HG02642 (cell line): ENCODE measurements at regions not wholly inside any gene's neighbourhood (a gene's known extent, or its start where the extent isn't known, plus 50 kb on each side); places are given as distances from the start of the nearest gene placed in this dataset.
"Not testable (repeated sequence)": the region's sequence is repeated elsewhere in the genome, so short reads cannot be mapped to it uniquely, and the experiment has no call there.

Experiments
- ATAC-seq: cut with Tn5 transposase; IDR thresholded peaks from one replicate; pipeline ENCODE4 v1.9.1; 2021; ENCODE audit warnings: mild to moderate bottlenecking; ENCODE audit not compliant: unreplicated experiment, poor library complexity

DNA sequence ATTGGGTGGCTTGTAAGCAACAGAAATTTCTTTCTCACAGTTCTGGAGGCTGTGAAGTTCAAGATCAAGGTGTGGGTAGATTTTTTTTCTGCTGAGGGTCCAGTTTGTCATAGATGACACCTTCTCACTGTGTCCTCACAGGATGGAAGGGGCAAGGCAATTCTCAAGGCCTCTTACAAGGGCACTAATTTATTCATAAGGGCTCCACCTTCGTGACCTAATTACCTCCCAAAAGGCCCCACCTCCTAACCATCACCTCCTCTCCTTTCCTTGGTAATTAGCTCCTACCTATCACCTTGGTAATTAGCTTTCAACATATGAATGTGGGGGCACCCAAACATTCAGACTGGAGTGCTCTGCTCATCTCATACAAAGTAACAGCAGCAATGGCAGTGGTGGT, 92.3 kb upstream of the CD44 start:
- ATAC-seq = no peak

DNA sequence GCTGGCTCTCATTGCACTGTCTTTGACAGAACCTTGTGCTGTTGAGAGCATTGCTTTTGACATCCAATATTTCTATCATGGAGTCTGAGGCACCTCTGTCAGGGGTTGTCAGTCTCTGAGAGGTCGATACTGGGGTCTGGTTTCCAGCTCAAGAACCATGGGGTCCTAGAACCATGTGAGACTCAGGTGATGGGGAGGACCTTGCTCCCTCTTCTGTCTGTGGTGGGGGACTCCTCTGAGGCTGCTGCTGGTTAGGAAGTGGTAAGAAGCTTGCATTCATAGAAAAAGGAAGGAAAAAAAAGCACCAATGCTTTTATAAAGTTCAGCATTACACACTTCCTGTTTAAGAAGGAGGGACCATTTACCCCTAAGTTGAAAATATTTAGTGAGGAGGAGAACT, 91.8 kb upstream of the CD44 start:
- no peak for ATAC-seq

DNA sequence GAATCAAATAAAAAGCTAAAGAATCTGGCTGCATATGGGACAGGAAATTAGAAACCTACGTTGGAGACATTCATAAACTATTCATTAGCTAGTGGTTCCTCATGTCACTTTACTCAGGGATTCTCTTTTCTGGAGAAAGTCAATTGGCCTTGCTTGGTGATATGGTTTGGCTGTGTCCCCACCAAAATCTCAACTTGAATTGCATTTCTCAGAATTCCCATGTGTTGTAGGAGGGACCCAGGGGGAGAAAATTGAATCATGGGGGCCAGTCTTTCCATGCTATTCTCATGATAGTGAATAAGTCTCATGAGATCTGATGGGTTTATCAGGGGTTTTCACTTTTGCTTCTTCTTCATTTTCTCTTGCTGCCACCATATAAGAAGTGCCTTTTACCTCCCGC, 91.2 kb upstream of the CD44 start:
- ATAC-seq = no peak

DNA sequence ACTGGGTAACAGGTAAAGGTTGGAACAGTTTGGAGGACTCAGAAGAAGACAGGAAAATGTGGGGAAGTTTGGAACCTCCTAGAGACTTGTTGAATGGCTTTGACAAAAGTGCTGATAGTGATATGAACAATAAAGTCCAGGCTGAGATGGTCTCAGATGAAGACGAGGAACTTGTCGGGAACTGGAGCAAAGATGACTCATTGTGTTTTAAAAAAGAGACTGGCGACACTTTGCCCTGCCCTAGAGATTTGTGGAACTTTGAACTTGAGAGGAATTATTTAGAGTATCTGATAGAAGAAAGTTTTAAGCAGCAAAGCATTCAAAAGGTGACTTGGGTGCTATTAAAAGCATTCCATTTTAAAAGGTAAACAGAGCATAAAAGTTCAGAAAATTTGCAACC, 90.6 kb upstream of the CD44 start:
- not testable (repeated sequence) for ATAC-seq

DNA sequence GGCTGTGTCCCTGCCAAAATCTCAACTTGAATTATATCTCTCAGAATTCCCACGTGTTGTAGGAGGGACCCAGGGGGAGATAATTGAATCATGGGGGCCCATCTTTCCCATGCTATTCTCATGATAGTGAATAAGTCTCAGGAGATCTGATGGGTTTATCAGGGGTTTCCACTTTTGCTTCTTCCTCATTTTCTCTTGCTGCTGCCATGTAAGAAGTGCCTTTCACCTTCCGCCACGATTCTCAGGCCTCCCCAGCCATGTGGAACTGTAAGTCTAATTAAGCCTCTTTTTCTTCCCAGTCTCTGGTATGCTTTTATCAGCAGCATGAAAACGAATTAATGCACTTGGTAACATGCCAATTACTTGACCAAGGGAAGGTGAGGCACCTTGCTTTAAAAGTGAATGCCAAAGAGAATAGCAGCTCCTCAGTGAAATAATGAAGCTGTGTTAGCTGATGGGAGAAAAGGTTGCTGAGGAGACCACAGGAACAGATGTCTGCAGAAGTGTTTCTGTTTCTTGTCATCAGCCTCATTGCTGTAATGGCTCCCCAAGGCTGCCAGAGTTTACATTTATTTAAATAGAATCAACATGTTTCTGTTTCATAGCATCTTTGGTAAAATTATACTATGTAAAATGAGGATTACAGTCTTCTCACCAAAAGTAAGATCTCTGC, 89.0 kb upstream of the CD44 start:
- ATAC-seq = peak; percentile 63

DNA sequence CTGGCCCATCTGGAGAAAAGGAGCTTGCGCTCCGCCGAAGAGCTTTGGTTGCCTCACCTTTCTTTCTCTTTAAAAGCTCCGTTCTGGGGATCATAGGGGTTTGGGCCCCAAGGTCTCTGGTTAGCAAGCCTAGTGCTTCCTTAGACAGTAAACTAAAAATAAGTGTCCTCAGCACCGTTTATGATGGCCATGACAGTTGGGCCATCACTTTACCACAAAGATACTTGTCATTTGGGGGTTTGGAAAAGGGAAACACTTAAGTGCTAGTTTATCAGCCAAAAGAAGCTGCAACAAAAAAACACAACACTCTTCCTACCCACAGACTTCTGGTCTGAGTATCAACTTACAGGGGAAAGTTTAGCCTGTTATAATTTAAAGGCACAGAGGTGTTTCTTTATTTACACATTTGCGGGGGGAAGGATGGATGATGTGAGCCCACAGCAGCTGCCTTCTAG, 88.4 kb upstream of the CD44 start:
- ATAC-seq = peak; percentile 32

DNA sequence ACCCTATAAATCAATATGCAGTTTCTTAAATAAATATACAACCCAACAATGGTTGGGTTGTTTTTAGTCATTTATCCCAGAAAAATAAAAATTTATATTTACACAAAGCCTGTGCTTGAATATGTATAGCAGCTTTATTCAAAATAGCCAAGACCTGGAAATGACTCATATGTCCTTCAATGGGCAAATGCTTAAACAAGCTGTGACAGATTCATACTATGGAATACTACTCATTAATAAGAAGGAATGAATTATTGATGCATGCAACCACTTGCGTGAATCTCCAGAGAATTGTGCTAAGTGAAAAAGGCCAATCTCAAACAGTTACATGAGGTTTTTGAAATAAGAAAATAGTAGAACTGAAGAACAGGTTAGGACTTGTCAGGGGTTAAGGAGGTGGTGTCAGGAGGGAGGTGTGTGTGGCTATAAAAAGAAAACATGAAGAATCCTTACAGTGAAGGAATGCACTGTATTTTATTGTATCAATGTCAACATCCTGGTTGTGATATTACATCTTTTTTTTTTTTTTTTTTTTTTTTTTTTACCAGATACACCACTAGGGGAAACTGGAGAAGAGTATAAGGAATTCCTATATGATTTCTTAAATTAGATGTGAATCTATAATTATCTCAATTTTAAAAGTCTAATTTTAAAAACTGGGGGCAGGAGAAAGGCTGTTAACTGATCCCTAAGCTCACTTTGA, 82.4 kb upstream of the CD44 start:
- ATAC-seq = no peak

DNA sequence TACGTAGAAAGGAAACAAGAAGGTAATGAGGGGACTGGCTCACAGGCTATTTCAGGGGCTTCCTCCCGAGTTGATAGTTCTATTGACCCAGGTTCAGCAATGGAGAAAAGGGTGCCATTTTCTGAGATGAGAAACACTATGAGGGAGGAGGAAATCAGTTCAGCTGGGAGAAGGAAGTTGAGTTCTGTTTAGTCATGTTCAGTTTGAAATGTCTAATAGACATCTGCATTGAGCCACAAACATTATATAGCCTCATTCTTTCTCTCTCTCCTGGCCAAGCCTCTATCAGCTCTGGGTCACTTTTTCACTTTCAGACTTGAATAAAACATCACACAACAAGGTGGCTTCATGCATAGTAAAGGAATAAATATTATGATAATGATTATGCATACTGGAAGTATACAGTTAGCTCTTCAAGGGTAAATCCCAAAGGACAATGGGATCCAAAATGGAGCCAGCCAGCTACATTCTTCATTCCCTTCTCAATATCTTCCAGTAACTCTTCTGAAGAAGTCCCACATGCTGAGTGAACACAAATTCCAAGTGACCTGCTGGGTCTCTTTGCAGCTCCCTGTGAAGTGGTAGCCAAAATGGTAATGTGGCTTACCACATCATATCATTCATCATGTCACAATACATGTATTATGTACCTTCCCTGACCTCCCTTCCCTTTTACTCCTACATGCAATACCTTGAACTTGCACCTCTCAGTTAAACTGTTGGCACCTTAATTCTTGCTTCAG, 80.9 kb upstream of the CD44 start:
- ATAC-seq = no peak

DNA sequence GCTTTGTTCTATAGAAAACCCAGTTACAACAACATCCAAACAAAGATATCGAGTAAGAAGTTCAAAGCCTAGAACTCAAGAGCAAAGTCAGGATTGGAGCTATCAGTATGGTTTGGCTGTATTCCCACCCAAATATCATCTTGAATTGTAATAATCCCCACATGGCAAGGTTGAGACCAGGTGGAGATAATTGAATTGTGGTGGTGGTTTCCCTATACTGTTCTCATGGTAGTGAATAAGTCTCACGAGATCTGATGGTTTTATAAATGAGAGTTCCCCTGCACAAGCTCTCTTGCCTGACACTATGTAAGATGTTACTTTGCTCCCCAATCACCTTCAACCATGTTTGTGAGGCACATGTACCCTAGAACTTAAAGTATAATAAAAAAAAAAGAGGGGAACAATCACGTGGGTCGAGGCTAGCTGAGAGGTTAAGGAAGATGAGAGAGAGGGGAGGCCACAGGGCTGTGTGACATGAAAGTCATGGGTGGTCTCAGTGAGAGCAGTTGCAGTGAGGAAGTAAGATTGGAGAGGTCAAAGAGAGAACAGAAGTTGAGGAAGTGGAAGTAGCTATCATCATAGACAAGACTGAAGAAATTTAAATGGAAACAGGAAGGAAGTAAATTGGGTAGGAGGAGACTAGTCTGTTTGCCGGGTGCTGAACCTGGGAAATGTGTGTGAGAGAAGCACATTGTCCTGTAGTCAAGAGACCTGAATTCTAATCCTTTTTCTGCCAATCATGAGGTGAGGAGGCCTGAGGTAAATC, 80.1 kb upstream of the CD44 start:
- no peak for ATAC-seq

DNA sequence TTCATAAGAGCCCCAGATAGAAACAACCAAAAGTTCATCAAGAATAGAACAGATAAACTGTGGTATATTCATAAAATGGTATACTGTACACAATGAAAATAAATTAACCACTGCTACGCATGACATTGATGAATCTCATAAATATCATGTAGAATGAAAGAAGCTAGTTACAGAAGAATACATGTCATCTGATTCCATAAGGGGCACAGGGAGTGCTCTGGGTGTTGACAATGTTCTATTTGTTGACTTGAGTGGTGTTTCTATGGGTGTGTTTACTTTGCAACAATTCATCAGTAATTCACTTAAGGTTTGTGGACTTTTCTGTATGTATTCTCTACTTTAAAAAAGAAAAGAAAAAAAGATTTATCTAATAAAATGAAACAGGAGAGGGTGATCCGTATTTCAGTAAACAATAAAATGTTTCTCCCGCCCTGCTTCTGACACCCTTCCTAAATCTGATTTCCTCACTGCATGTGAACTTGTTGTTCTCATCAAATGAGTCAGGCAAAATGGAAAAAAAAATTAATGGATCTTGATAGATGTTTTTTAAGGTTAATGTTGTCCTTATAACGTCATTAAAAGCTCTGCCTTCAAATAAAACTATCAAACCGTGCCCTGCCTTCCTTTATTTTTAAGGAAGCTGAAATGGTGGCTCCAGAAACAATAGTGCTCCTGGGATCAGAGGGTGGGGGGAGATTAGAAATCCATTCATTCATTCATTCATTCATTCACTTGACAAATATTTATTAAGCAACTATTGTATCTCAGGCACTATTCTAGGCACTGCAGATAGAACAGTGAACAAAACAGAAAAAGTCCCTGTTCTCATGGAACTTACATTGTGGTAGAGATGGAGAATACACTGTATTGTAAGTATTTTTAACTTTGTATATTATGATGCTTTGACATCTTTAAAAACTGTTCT, 77.2 kb upstream of the CD44 start:
- no peak for ATAC-seq

DNA sequence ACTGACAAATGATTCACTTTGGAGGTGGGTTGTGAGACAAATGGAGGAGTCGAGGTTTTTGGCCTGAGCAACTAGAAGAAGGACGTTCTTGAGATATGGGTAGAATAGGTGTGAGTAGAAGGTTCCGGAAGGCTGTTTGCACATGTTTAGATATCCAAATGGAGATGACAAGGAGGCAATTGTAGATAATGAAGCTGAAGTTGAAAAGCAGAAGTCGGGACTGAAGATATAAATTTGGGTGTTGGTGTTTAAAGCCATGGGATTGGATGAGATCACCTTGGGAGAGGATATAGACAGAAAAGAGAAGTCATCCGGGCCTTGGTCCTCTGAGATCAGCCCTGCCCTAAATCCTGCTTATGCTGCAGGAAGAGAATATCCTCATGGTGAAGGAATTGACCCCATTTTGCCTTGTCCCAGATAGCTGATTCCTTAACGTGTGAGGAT, 75.5 kb upstream of the CD44 start:
- no peak for ATAC-seq

DNA sequence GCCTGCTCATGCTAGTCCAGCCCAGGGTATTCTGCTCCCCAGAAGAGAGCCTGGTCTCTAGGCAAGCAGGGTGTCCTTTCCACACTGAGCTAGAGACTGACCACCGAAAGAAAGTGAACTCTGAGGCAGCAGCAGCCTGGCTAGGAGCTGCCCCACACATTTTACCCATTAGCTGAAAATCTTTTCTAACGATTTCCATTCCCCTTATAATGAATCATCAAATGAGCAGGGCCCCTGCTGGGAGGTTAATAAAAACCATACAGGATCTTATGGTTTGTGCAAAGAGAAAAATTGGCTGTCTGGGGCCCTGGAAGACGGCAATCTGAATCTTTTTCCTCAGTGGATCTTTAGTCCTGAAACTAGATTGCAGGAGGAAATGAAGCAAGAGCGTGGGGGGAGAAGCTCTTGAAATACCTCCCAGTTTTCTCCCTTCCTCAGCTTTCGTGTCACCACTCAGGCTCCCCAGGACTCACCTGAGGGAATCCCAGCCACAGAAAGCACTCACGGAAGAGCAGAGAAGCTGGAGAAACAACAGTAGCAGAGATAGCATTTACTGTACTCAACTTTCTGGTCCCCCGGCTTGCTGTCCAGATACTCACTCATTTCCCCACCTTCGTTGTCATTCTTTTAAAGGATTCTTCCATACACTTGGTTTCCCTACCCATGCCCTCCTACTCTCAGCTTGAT, 74.7 kb upstream of the CD44 start:
- ATAC-seq = no peak

DNA sequence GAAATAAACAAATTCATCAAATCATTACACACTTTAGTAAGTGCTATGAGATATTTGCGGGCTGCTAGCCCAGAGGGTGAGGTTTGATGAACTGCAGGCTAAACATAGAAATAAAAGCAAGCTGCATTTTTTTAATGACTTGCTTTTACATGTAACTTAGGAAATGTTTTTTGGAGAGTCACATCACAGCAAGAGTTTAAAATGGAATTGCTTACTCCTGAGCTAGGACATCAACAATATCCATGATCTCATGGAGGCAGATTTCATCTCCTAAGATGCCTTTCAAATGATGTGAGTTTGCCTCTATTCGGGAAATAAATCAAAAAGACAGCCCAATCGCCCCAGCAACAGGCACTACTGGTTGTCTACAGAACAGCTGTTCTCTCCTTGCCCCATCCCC, 73.4 kb upstream of the CD44 start:
- ATAC-seq = no peak

DNA sequence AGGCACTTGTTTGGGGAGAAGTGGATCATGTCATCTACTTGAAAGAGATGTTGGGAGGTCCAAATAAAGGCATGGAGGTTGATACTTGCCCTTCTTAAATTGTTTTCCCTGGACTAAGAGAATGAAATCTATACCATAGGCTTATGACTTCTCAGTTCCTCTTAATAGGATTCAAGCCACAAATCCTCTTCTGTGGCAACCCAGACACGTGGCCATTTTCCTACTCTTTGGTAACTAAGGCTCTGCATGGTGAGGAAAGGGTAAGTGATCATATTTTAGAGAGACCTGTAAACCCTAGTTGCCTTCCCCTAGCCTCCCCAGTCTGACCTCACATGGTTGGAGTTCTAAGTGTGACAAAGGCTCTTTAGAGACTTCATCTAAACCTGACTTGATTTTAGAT, 72.9 kb upstream of the CD44 start:
- no peak for ATAC-seq

DNA sequence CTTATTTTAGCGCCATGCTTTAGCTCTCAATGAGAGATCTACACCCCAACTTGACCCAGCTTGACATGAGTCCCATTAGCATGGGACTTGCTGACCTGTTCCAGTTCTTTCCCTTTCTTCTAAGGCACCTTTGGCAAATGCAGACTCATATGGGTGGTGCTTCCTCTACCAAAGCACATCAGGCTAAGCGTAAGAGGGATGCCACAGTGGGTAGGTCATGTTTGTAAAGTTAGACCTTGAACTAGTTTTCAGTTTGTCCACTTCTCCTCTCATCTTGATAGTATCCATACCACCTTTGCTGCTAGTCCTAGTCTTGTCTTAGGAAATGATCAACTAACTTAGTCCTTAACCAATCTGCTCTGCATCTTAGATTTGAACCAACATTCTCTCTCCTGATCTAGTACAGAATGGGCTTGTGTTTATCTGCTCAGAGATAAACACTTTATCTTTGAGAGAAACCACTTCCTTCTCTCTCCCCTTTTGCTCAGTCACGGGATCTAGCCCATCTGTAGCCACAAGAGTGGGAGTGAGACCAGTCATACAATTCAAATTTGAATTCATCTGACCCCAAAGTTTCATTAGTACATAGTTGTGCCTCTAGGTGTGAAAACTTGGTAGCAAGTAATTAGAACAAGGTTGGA, 72.1 kb upstream of the CD44 start:
- peak; percentile 83 for ATAC-seq

DNA sequence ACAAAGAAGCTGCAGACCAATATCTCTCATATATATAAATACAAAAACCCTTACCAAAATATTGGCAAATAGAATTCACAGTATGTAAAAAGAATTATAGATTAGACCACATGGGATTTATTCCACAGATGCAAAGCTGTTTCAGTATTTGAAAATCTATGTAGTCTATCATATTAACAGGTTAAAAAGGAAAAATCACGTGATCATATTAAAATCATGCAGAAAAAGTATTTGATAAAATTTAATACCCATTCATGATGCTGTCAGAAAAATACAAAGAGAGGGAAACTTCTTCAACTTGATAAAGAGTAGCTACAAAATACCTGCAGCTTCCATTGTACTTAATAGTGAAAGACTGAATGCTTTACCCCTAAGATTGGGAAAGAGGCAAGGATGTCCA, 67.2 kb upstream of the CD44 start:
- no peak for ATAC-seq

DNA sequence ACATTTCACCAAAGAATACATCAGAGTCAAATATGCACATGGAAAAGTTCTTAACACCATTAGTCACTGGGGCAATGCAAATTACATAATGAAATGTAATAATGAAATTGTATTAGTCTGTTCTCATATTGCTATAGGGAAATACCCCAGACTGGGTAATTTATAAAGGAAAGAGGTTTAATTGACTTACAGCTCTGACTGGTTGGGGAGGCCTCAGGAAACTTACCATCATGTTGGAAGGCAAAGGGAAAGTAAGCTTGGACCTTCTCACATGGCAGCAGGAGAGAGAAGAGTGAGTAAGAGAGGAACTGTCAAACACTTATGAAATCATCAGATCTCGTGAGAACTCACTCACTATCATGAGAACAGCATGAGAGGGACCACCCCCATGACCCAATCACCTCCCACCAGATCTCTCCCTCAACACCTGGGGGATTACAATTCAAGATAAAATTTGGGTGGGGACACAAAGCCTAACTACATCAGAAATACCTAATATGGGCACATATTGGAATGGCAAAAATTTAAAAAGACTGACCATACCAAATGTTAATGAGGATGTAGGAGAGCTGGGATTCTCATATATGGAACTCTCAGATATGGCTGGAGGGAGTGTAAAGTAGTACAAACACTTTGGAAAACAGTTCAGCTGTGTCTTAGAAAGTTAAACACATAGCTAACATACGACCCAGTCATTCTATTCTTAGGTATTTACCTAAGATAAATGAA, 65.1 kb upstream of the CD44 start:
- ATAC-seq = no peak
